ENCODE measurements at regions not wholly inside any gene's neighbourhood (a gene's known extent, or its start where the extent isn't known, plus 50 kb on each side); places are given as distances from the start of the nearest gene placed in this dataset.

GRCh38 chr20:57838670-57839151, 128.9 kb upstream of the PMEPA1 start:
- no peak for TF ChIP-seq REST (IDR thresholded peaks at IDR 0.05; ENCODE audit: insufficient read depth in 1 of 2, low read depth in 2 of 2, low read length in 2 of 2)

- no peak for TF ChIP-seq REST (IDR thresholded peaks at IDR 0.05; ENCODE audit: insufficient read depth in 1 of 2, low read depth in 2 of 2, low read length in 2 of 2)
- no peak for TF ChIP-seq SIN3A (IDR thresholded peaks at IDR 0.05; ENCODE audit: borderline replicate concordance, insufficient read depth, low read length)
These were observed 127.6 kb upstream of the PMEPA1 start for GRCh38 chr20:57837208-57838035.

GRCh38 chr20:57835588-57836455, 126.0 kb upstream of the PMEPA1 start:
- no peak for TF ChIP-seq REST (IDR thresholded peaks at IDR 0.05; ENCODE audit: insufficient read depth in 1 of 2, low read depth in 2 of 2, low read length in 2 of 2)
- no peak for TF ChIP-seq POLR2AphosphoS5 (IDR thresholded peaks at IDR 0.05; ENCODE audit: low read depth, low read length)
- TF ChIP-seq TAF1 (IDR thresholded peaks at IDR 0.05; ENCODE audit: borderline replicate concordance, insufficient read depth, low read length), result no peak
- no peak for TF ChIP-seq SIN3A (IDR thresholded peaks at IDR 0.05; ENCODE audit: borderline replicate concordance, insufficient read depth, low read length)

- no peak for TF ChIP-seq REST (IDR thresholded peaks at IDR 0.05; ENCODE audit: insufficient read depth in 1 of 2, low read depth in 2 of 2, low read length in 2 of 2)
- no peak for TF ChIP-seq SIN3A (IDR thresholded peaks at IDR 0.05; ENCODE audit: borderline replicate concordance, insufficient read depth, low read length)
- TF ChIP-seq TAF1 (IDR thresholded peaks at IDR 0.05; ENCODE audit: borderline replicate concordance, insufficient read depth, low read length), result no peak
- no peak for TF ChIP-seq FOXP2 (optimal IDR thresholded peaks at IDR 0.05; ENCODE audit: borderline replicate concordance, extremely low read depth, extremely low read length, insufficient read depth)
- no peak for TF ChIP-seq POLR2AphosphoS5 (IDR thresholded peaks at IDR 0.05; ENCODE audit: low read depth, low read length)
These were observed 125.2 kb upstream of the PMEPA1 start for GRCh38 chr20:57835074-57835452.
